Activated CD8-positive, alpha-beta T cell treated with anti-CD3 and anti-CD28 coated beads for 36 hours (primary cell): ENCODE measurements at regions not wholly inside any gene's neighbourhood (a gene's known extent, or its start where the extent isn't known, plus 50 kb on each side); places are given as distances from the start of the nearest gene placed in this dataset.

ENCODE experiments used
- ATAC-seq: fragments of 200-7000 bp; cut with Tn5 transposase; one replicate; pipeline ENCODE4 v1.10.0; 2021; ENCODE audit warnings: mild to moderate bottlenecking, moderate library complexity
- CTCF ChIA-PET: fragments of 350-600 bp; sonication (Branson Sonifier 250); formaldehyde crosslinking; loops from one replicate; lab custom pipeline; 2021; ENCODE audit warnings: antibody characterized with exemption; lab: Charles Lee
- POLR2A ChIA-PET: fragments of 350-600 bp; sonication (Branson Sonifier 250); formaldehyde crosslinking; loops from one replicate; lab custom pipeline; 2021; ENCODE audit warnings: antibody characterized with exemption; lab: Charles Lee
- DNase-seq: peaks from one replicate; pipeline ENCODE4 v3.0.0-alpha.2; 2020
- H3K27ac Mint-ChIP-seq: one replicate; pipeline ENCODE4 v1.8.0; 2021; ENCODE audit warnings: mild to moderate bottlenecking, mixed read lengths
- H3K27me3 Mint-ChIP-seq: one replicate; pipeline ENCODE4 v1.8.0; 2021; ENCODE audit warnings: mixed read lengths
- H3K36me3 Mint-ChIP-seq: one replicate; pipeline ENCODE4 v1.8.0; 2021; ENCODE audit warnings: low read depth, mixed read lengths
- H3K4me1 Mint-ChIP-seq: one replicate; pipeline ENCODE4 v1.8.0; 2021; ENCODE audit warnings: low read depth, mixed read lengths
- H3K4me3 Mint-ChIP-seq: one replicate; pipeline ENCODE4 v1.8.0; 2021; ENCODE audit warnings: mild to moderate bottlenecking, moderate library complexity, mixed read lengths
- H3K9me3 Mint-ChIP-seq: one replicate; pipeline ENCODE4 v1.8.0; 2021; ENCODE audit warnings: mixed read lengths
- intact Hi-C: fragments of 100-400 bp; cut with micrococcal nuclease; formaldehyde crosslinking; loops from one replicate; pipeline ENCODE4 v1.10.0; 2022
- TF ChIP-seq, protein P1 (sequence below): fragments of 200-600 bp; IDR thresholded peaks from one replicate; pipeline ENCODE4 v1.8.0; 2022; ENCODE audit warnings: antibody characterized with exemption, mild to moderate bottlenecking

DNA sequence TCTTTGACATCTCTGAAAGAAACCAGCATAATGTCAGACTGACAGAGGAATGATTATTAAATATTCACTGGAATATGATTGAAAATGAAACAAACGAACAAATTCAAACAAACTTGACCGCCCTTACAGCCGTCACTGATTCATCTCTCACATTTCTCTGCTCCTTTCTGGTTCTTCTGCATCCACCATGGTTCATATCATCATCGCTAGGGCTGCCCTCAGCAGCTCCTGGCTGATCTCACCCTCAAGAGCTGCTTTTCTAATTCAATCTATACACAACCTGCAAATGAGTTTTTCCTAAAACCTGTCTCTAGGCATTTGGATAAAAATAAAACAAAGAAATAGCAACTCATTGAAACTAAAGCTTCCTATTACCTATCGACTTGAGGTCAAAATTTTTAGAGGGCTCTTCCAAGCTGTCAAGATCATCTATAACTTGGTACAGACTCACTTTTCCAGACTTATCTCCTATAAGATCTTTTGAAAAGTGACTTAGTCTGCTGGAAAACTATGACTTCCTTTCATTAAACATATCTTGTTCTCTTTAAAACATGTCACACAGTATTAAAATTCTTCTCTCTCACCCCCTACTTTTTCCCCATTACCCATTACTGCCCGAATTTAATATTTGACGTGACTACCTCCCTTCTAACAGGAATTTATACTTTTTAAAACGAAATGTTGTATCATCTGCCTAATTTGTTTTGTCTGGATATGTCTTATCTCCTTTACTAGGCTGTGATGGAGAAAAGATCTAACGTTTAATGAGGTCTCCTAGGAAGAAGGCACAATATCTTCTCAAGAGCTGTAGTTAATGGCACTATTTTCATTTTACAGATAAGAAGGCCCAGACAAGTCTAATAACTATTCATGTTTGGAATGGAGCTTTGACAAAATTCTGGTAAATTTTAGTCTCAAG lies 71.0 kb upstream of the UNC5C start:
- H3K4me3 Mint-ChIP-seq, result no peak overlapping the region
- no peaks in the 10 kb centered on the region for H3K4me1 Mint-ChIP-seq
- no peaks in the 10 kb centered on the region for H3K9me3 Mint-ChIP-seq
- ChIA-PET CTCF (no interaction called here), POLR2A (no interaction called here)
- DNase-seq, result no peak
- H3K27ac Mint-ChIP-seq, result no peak overlapping the region
- TF ChIP-seq, protein P1, sequence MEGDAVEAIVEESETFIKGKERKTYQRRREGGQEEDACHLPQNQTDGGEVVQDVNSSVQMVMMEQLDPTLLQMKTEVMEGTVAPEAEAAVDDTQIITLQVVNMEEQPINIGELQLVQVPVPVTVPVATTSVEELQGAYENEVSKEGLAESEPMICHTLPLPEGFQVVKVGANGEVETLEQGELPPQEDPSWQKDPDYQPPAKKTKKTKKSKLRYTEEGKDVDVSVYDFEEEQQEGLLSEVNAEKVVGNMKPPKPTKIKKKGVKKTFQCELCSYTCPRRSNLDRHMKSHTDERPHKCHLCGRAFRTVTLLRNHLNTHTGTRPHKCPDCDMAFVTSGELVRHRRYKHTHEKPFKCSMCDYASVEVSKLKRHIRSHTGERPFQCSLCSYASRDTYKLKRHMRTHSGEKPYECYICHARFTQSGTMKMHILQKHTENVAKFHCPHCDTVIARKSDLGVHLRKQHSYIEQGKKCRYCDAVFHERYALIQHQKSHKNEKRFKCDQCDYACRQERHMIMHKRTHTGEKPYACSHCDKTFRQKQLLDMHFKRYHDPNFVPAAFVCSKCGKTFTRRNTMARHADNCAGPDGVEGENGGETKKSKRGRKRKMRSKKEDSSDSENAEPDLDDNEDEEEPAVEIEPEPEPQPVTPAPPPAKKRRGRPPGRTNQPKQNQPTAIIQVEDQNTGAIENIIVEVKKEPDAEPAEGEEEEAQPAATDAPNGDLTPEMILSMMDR, result no peak
- intact Hi-C loops, result no loop called here
- no peaks in the 10 kb centered on the region for H3K27me3 Mint-ChIP-seq
- no peaks in the 10 kb centered on the region for H3K36me3 Mint-ChIP-seq
- ATAC-seq, result no peak

DNA sequence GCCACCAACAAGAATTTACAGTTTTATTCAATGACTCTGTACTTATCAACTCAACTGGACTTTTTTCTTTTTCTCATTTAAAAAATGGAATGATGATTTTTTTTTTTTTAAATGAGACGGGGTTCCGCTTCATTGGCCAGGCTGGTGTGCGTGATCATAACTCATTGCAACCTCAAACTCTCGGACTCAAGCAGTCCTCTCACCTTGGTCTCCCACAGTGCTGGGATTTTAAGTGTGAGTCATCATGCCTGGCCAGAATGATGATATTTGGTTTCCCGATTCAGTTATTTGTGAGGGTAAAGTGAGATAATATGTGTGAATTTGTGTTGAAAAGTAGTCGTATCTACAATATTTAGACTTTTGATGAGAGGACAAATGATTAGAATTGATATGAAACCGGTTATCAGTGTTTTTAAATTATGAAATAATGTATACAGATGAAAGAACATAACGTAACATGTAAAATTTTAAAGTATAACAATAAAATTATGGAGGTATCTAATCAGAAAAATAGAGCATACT lies 66.0 kb upstream of the UNC5C start:
- Mint-ChIP-seq H3K4me1 (no peaks in the 10 kb centered on the region), H3K27ac (no peak overlapping the region), H3K4me3 (no peak overlapping the region), H3K36me3 (no peaks in the 10 kb centered on the region), H3K9me3 (no peaks in the 10 kb centered on the region), H3K27me3 (peaks cover 3% of the 10 kb centered on the region)
- DNase-seq, result no peak
- no peak for ATAC-seq
- ChIA-PET POLR2A (no interaction called here), CTCF (no interaction called here)
- intact Hi-C loops, result no loop called here
- TF ChIP-seq, protein P1, result no peak

DNA sequence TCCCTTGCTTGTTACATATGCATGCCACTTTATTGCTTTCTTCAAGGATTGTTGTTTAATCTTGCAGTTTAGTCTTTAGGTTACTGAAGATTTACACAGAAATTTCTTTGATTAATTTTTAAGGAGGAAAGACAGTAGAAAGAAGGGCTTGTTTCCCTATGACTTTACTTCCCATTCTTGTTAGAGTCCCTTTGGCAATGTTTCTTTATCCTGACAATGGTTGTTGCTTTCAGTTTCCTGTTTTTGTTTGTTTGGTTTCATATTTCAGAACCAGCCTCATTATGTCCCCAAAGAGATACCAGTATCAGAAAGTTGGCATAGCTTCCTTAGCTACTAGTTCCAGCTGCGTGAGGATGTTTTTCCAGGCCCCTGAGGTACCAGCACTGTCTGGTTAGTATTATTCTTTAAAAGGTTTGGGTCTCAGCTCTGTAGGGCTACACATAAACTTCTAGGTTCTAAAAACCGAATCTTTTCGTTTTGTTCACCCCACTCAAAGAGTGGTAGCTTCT lies 61.3 kb upstream of the UNC5C start:
- ChIA-PET POLR2A (interaction anchor here (0.6 kb wide), 1 partner anchor 205 kb away, joined by 3 read pairs; no protein-coding TSS in a partner anchor), CTCF (no interaction called here)
- Mint-ChIP-seq H3K4me1 (no peaks in the 10 kb centered on the region), H3K4me3 (no peak overlapping the region), H3K36me3 (no peaks in the 10 kb centered on the region), H3K27ac (no peak overlapping the region), H3K9me3 (no peaks in the 10 kb centered on the region), H3K27me3 (peaks cover 3% of the 10 kb centered on the region)
- DNase-seq, result no peak
- TF ChIP-seq, protein P1, result no peak
- ATAC-seq, result no peak
- intact Hi-C loops, result no loop called here

DNA sequence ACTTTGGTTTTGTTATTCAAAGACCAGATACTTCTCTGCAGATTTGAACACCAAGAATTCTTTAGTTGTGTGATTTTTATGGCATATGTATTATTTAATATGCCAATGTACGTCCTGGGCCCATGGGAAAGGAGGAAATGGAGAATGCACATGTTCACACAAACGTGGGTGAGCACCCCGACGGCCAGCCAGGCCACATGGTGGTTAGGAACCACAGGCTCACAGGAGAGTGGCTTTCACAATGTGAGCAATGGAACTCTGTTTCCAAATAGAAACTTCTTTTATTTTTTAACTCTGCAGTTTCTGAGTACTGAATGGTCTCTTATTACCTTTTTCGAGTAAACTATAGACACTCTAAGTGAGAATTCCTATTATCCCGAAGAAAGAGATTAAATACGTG lies 58.0 kb upstream of the UNC5C start:
- H3K27me3 Mint-ChIP-seq, result peaks cover 3% of the 10 kb centered on the region
- H3K9me3 Mint-ChIP-seq, result no peaks in the 10 kb centered on the region
- H3K27ac Mint-ChIP-seq, result no peak overlapping the region
- no peak for DNase-seq
- no peaks in the 10 kb centered on the region for H3K4me1 Mint-ChIP-seq
- CTCF ChIA-PET, result no interaction called here
- no peaks in the 10 kb centered on the region for H3K36me3 Mint-ChIP-seq
- POLR2A ChIA-PET, result no interaction called here
- no peak overlapping the region for H3K4me3 Mint-ChIP-seq
- TF ChIP-seq, protein P1, result no peak
- no peak for ATAC-seq
- intact Hi-C loops, result no loop called here

DNA sequence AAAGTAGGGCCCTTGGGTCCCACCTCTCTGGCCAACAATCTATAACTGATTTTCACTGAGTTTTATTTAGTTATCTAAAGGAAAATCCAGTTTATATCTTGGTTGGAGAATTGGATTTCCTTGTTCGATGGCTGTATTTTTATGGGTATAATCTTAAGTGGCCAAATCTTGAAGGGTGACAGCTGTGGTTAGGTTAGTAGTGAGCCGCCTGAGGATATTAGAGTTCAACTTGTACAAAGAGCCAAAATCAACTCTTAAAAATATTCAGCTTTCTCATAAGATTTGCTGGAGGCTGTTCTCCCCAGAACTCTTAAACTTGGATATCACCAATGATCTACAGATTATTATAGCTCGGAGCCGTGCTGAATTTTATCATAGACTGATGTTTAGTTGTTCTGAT lies 54.6 kb upstream of the UNC5C start:
- DNase-seq (no peak), ATAC-seq (no peak)
- H3K27me3 Mint-ChIP-seq, result peaks cover 2% of the 10 kb centered on the region
- peaks cover 1% of the 10 kb centered on the region for H3K4me1 Mint-ChIP-seq
- no peaks in the 10 kb centered on the region for H3K9me3 Mint-ChIP-seq
- no peaks in the 10 kb centered on the region for H3K36me3 Mint-ChIP-seq
- TF ChIP-seq, protein P1, result no peak
- intact Hi-C loops, result no loop called here
- POLR2A ChIA-PET, result no interaction called here
- no peak overlapping the region for H3K4me3 Mint-ChIP-seq
- no peak overlapping the region for H3K27ac Mint-ChIP-seq
- CTCF ChIA-PET, result no interaction called here
